Keratinocyte (primary cell): ENCODE measurements at regions not wholly inside any gene's neighbourhood (a gene's known extent, or its start where the extent isn't known, plus 50 kb on each side); places are given as distances from the start of the nearest gene placed in this dataset.

Source experiments
- DNase-seq: peaks from one replicate; pipeline ENCODE4 v3.0.0-alpha.2; 2011; ENCODE audit warnings: low read depth, missing footprints, low spot score
- FAIRE-seq: peaks from 2 replicates; lab custom pipeline; 2011; peaks lifted over from hg19 to GRCh38; lab: Jason Lieb, UNC
- H2AFZ ChIP-seq: 2 replicates; pipeline ENCODE4 v1.6.0; 2012; ENCODE audit warnings: low read length, control low read depth, inconsistent platforms; ENCODE audit not compliant: control insufficient read depth
- H3K27ac ChIP-seq: 2 replicates; pipeline ENCODE4 v1.5.1; 2011; ENCODE audit warnings: low read length; ENCODE audit not compliant: control insufficient read depth, insufficient read depth
- H3K27me3 ChIP-seq: 3 replicates; pipeline ENCODE4 v1.6.0; 2011; ENCODE audit warnings: low read length; ENCODE audit not compliant: control insufficient read depth, insufficient read depth; ENCODE audit errors: extremely low read depth
- H3K36me3 ChIP-seq, 2 experiments: 2 replicates in 1 of 2; 3 replicates in 1 of 2; pipeline ENCODE4 v1.5.1; 2011; ENCODE audit warnings: low read length in 2 of 2, mild to moderate bottlenecking in 1 of 2; ENCODE audit not compliant: control insufficient read depth in 2 of 2, insufficient read depth in 2 of 2; ENCODE audit errors: extremely low read depth in 1 of 2
- H3K4me1 ChIP-seq: 3 replicates; pipeline ENCODE4 v1.5.1; 2011; ENCODE audit warnings: low read length; ENCODE audit not compliant: control insufficient read depth, insufficient read depth; ENCODE audit errors: extremely low read depth
- H3K4me2 ChIP-seq: 3 replicates; pipeline ENCODE4 v1.6.0; 2011; ENCODE audit warnings: low read depth, low read length; ENCODE audit not compliant: control insufficient read depth, insufficient read depth; ENCODE audit errors: extremely low read depth
- H3K4me3 ChIP-seq, 3 experiments: fragments of 200-600 bp in 1 of 3; sonication (generic) in 1 of 3; 2 replicates in 2 of 3; 3 replicates in 1 of 3; pipeline ENCODE4 v1.5.1; 2011 to 2016; ENCODE audit warnings: low read length in 3 of 3, mild to moderate bottlenecking in 3 of 3, control low read depth in 2 of 3, inconsistent platforms in 1 of 3, low read depth in 1 of 3, mixed read lengths in 1 of 3, mixed run types in 1 of 3, moderate library complexity in 1 of 3; ENCODE audit not compliant: control insufficient read depth in 2 of 3, insufficient read depth in 2 of 3; ENCODE audit errors: extremely low read depth in 1 of 3
- H3K79me2 ChIP-seq: 2 replicates; pipeline ENCODE4 v1.6.0; 2012; ENCODE audit warnings: low read length; ENCODE audit not compliant: control insufficient read depth, insufficient read depth
- H3K9ac ChIP-seq: 3 replicates; pipeline ENCODE4 v1.6.0; 2011; ENCODE audit warnings: low read length; ENCODE audit not compliant: control insufficient read depth, insufficient read depth; ENCODE audit errors: extremely low read depth
- H3K9me1 ChIP-seq: 3 replicates; pipeline ENCODE4 v1.6.0; 2011; ENCODE audit warnings: low read length; ENCODE audit not compliant: control insufficient read depth, insufficient read depth; ENCODE audit errors: extremely low read depth
- H3K9me3 ChIP-seq: 2 replicates; pipeline ENCODE4 v1.5.1; 2012; ENCODE audit warnings: low read depth, low read length; ENCODE audit not compliant: control insufficient read depth
- H4K20me1 ChIP-seq: 3 replicates; pipeline ENCODE4 v1.6.0; 2011; ENCODE audit warnings: low read length; ENCODE audit not compliant: control insufficient read depth, insufficient read depth; ENCODE audit errors: extremely low read depth
- CTCF ChIP-seq, 3 experiments: IDR thresholded peaks in 1 of 3; conservative IDR thresholded peaks in 1 of 3; optimal IDR thresholded peaks in 1 of 3; 2 replicates in 2 of 3; 3 replicates in 1 of 3; pipeline versions ENCODE3 to v1.5.1; 2011; ENCODE audit warnings: low read length in 3 of 3, mild to moderate bottlenecking in 3 of 3, moderate library complexity in 2 of 3, control low read depth in 1 of 3, inconsistent platforms in 1 of 3; ENCODE audit not compliant: insufficient read depth in 2 of 3; ENCODE audit errors: extremely low read depth in 1 of 3
- EZH2 ChIP-seq: IDR thresholded peaks from one replicate; pipeline ENCODE4 v1.6.1; 2012; ENCODE audit warnings: inconsistent platforms, mild to moderate bottlenecking, low read length, moderate library complexity
- dilution Hi-C: fragments of 300-500 bp; cut with MboI; formaldehyde crosslinking; loops from one replicate; pipeline ENCODE4 v1.7.0; 2020; ENCODE audit warnings: low sequenced_read_pairs; ENCODE audit not compliant: extremely low pct_ligation_motif_present

- Histone ChIP-seq H3K4me3 (no peak overlapping the region), H3K9me3 (no peaks in the 10 kb centered on the region), H3K4me1 (peaks cover 5% of the 10 kb centered on the region), H3K9ac (no peak overlapping the region), H3K4me2 (no peak overlapping the region), H2AFZ (no peak overlapping the region), H3K27ac (no peak overlapping the region), H3K79me2 (no peaks in the 10 kb centered on the region), H3K36me3 (no peaks in the 10 kb centered on the region), H3K9me1 (no peaks in the 10 kb centered on the region), H3K27me3 (no peaks in the 10 kb centered on the region), H4K20me1 (no peaks in the 10 kb centered on the region)
- DNase-seq, result no peak
- dilution Hi-C loops, result no loop called here
- no peak for TF ChIP-seq EZH2
- no peak for TF ChIP-seq CTCF (optimal IDR thresholded peaks at IDR 0.05 in 1 of 3, IDR thresholded peaks at IDR 0.05 in 1 of 3, conservative IDR thresholded peaks at IDR 0.05 in 1 of 3; ENCODE audit: extremely low read depth in 1 of 3, insufficient read depth in 2 of 3, low read length in 3 of 3)
- no peak for FAIRE-seq
Observed at GRCh38 chr1:157201767-157202166, 63.6 kb upstream of the ETV3 start.

DNA sequence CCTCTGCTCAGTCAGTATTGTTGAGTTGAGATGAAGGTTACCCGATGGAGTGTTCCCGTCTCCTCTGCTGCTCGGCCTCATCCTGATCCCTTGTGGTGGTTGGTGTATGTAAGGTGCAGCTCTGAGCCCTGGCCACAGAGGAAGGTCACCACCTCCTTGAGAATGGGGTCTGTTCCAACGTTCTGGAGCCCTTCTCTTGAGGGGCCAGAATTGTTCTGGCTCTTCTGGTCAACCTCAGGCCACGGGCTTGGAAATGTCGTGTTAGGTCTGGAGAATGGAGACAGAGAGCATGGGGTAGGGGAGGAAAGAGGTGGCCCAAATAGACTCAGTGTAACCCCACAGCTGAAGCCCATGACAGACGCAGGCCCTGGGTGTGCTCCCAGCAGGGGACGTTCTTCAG is 62.3 kb upstream of the ETV3 start:
- dilution Hi-C loops, result no loop called here
- no peaks in the 10 kb centered on the region for H3K9me3 ChIP-seq
- H4K20me1 ChIP-seq, result no peaks in the 10 kb centered on the region
- no peak overlapping the region for H3K4me2 ChIP-seq
- H3K4me3 ChIP-seq, result no peak overlapping the region
- no peaks in the 10 kb centered on the region for H3K27me3 ChIP-seq
- TF ChIP-seq EZH2 (no peak), CTCF (optimal IDR thresholded peaks at IDR 0.05 in 1 of 3, IDR thresholded peaks at IDR 0.05 in 1 of 3, conservative IDR thresholded peaks at IDR 0.05 in 1 of 3; ENCODE audit: extremely low read depth in 1 of 3, insufficient read depth in 2 of 3, low read length in 3 of 3) (no peak)
- H3K9me1 ChIP-seq, result no peaks in the 10 kb centered on the region
- no peaks in the 10 kb centered on the region for H3K36me3 ChIP-seq
- peaks cover 5% of the 10 kb centered on the region for H3K4me1 ChIP-seq
- H3K79me2 ChIP-seq, result no peaks in the 10 kb centered on the region
- FAIRE-seq (no peak), DNase-seq (no peak)
- H3K27ac ChIP-seq, result no peak overlapping the region
- no peak overlapping the region for H2AFZ ChIP-seq
- no peak overlapping the region for H3K9ac ChIP-seq
